Osteocyte (in vitro differentiated cells): ENCODE measurements at regions not wholly inside any gene's neighbourhood (a gene's known extent, or its start where the extent isn't known, plus 50 kb on each side); places are given as distances from the start of the nearest gene placed in this dataset.

ENCODE experiments used
- DNase-seq: peaks from one replicate; pipeline ENCODE4 v3.0.0; 2021; ENCODE audit warnings: mixed read lengths; ENCODE audit not compliant: unreplicated experiment; ENCODE audit errors: extremely low spot score
- H3K27ac Mint-ChIP-seq: one replicate; pipeline ENCODE4 v1.8.0; 2021; ENCODE audit warnings: mild to moderate bottlenecking, mixed read lengths; ENCODE audit not compliant: unreplicated experiment
- H3K27me3 Mint-ChIP-seq: one replicate; pipeline ENCODE4 v1.8.0; 2021; ENCODE audit warnings: mixed read lengths; ENCODE audit not compliant: unreplicated experiment
- H3K36me3 Mint-ChIP-seq: one replicate; pipeline ENCODE4 v1.8.0; 2021; ENCODE audit warnings: mixed read lengths; ENCODE audit not compliant: unreplicated experiment
- H3K4me1 Mint-ChIP-seq: one replicate; pipeline ENCODE4 v1.8.0; 2021; ENCODE audit warnings: mixed read lengths; ENCODE audit not compliant: unreplicated experiment
- H3K4me3 Mint-ChIP-seq: one replicate; pipeline ENCODE4 v1.8.0; 2021; ENCODE audit warnings: mild to moderate bottlenecking, moderate library complexity, mixed read lengths; ENCODE audit not compliant: unreplicated experiment
- H3K9me3 Mint-ChIP-seq: one replicate; pipeline ENCODE4 v1.8.0; 2021; ENCODE audit warnings: mixed read lengths; ENCODE audit not compliant: unreplicated experiment
- TF ChIP-seq, protein P1 (sequence below): fragments of 200-600 bp; sonication (generic); IDR thresholded peaks from 2 replicates; pipeline ENCODE4 v1.5.0; 2021; ENCODE audit warnings: antibody characterized with exemption, mild to moderate bottlenecking, moderate library complexity

DNA sequence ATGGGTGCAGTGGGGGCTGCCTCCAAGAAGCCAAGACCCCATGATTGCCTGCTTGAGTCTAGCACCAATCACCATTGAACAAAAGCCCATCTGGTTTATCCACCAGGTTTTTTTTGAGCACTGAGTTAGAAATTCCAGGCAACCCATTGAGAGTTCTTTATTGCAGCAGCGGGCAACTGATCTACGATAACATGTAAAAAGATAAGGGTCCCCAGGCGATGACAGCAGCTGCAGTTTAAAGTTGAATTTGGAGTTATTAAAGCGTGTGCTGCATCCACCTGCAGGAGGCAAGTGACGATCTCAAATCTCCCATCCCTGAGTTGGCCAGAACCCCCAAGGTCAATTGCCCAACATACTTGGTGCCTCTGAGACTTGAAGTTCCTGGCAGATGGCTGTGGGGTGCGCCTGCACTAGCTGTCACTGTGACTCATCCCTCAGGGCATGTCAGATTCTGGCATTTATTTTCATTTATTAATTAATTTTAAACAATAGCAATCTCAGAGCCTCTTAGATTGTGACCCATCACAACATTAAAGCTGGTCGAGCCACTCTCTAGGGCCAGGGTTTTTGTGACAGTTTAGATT is 290.4 kb upstream of the SULF2 start:
- H3K4me1 Mint-ChIP-seq, result no peaks in the 10 kb centered on the region
- H3K36me3 Mint-ChIP-seq, result no peaks in the 10 kb centered on the region
- DNase-seq, result no peak
- no peak overlapping the region for H3K4me3 Mint-ChIP-seq
- peaks cover 64% of the 10 kb centered on the region for H3K27me3 Mint-ChIP-seq
- TF ChIP-seq, protein P1, sequence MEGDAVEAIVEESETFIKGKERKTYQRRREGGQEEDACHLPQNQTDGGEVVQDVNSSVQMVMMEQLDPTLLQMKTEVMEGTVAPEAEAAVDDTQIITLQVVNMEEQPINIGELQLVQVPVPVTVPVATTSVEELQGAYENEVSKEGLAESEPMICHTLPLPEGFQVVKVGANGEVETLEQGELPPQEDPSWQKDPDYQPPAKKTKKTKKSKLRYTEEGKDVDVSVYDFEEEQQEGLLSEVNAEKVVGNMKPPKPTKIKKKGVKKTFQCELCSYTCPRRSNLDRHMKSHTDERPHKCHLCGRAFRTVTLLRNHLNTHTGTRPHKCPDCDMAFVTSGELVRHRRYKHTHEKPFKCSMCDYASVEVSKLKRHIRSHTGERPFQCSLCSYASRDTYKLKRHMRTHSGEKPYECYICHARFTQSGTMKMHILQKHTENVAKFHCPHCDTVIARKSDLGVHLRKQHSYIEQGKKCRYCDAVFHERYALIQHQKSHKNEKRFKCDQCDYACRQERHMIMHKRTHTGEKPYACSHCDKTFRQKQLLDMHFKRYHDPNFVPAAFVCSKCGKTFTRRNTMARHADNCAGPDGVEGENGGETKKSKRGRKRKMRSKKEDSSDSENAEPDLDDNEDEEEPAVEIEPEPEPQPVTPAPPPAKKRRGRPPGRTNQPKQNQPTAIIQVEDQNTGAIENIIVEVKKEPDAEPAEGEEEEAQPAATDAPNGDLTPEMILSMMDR, result no peak
- H3K9me3 Mint-ChIP-seq, result no peaks in the 10 kb centered on the region
- no peak overlapping the region for H3K27ac Mint-ChIP-seq

DNA sequence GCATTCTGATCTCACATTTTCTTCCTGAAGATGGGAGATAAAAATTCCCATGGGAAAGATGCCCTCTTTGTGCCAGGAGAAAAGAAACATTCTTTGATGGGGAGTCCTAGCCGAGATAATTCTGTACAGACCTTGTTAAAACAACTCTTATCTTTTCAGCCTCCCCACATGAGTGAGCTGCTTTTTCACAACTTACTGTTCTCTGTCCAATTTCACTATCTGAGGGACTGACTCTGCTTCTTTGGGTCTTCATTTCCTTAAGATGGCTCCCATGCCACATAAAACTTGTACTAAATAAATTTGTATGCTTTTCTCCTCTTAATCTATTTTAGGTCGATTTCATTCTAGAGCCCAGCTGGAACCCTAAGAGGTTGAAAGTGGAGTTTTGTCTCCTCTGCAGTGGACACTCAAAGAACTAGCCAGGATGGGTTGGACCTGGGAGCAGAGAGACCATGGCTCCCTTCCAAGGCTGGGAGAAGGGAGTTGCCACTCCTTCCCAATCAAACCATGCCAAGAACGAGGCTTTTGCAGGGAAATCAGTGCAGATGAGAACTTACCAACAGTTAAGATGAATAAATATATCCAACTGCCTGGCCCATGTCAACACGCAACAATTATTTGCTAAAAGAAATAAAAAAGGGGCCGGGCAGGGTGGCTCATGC is 285.8 kb upstream of the SULF2 start:
- Mint-ChIP-seq H3K4me1 (peaks cover 4% of the 10 kb centered on the region), H3K27ac (no peak overlapping the region), H3K36me3 (no peaks in the 10 kb centered on the region), H3K9me3 (no peaks in the 10 kb centered on the region), H3K4me3 (no peak overlapping the region), H3K27me3 (peaks cover 47% of the 10 kb centered on the region)
- DNase-seq, result no peak
- TF ChIP-seq, protein P1, result no peak

DNA sequence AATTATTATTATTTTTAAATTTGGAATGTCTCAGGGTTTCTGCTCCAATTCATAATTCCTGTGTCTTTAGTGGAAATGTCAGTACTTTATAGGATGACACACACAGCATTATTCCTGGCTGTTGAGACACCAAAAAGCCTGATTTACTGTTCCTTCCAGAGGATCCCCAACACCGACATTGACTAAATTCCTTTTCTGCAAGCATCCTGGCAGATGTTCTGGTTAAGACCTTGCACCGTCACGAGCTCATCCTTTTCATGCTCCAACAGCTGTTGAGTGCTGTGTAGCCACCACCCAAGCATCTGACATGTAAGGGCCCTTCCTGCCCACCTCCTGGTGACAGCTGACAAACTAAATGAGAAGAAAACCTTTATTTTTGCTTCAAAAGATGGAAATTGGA is 284.3 kb upstream of the SULF2 start:
- DNase-seq, result no peak
- Mint-ChIP-seq H3K4me1 (peaks cover 17% of the 10 kb centered on the region), H3K9me3 (no peaks in the 10 kb centered on the region), H3K27ac (no peak overlapping the region), H3K36me3 (no peaks in the 10 kb centered on the region), H3K27me3 (peaks cover 36% of the 10 kb centered on the region), H3K4me3 (no peak overlapping the region)
- TF ChIP-seq, protein P1, result no peak

DNA sequence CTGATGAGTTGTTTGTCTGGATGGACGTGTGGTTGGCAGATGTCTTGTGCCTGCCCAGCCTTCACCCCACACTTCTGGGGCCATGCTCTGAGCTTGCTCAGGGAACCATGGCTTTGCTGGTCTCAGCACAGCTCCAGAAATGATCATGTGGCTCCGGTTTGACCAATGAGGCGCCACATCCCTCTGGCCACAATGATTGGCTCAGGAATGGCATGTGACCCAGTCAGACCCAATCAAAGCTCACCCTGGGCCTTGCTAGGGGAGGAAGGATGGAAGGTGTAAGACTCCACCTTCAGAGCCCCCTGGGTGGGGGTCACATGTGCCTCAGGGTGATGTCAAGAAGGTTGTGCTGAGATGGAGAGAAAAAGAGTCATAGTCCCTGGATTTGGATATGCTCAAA is 281.6 kb upstream of the SULF2 start:
- Mint-ChIP-seq H3K9me3 (no peaks in the 10 kb centered on the region), H3K27me3 (peaks cover 36% of the 10 kb centered on the region), H3K4me3 (no peak overlapping the region), H3K4me1 (peaks cover 17% of the 10 kb centered on the region), H3K27ac (no peak overlapping the region), H3K36me3 (no peaks in the 10 kb centered on the region)
- TF ChIP-seq, protein P1, result no peak
- DNase-seq, result no peak

DNA sequence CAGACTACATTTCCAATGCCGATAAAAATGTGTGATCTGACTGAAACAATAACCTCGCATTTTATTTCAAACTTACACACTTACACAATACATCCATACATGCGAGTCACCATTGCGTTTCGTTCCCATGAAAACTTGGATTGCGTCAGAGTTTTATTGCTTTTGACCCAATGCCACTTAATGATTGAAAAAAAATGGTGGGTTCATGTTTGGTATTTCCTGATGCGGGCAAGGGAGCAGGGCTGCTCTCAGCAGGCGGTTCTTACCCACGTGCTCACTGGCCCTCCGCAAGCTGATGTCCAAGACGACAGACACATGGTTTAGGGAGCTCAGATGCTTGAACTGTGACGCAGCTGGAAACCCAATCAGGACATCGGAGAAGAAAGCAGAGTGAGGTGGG is 281.0 kb upstream of the SULF2 start:
- Mint-ChIP-seq H3K27me3 (peaks cover 32% of the 10 kb centered on the region), H3K4me3 (no peak overlapping the region), H3K36me3 (no peaks in the 10 kb centered on the region), H3K4me1 (peaks cover 17% of the 10 kb centered on the region), H3K27ac (no peak overlapping the region), H3K9me3 (no peaks in the 10 kb centered on the region)
- TF ChIP-seq, protein P1, result no peak
- no peak for DNase-seq
